ENCODE measurements at regions not wholly inside any gene's neighbourhood (a gene's known extent, or its start where the extent isn't known, plus 50 kb on each side); places are given as distances from the start of the nearest gene placed in this dataset.
A peak's percentile ranks its signal among the peaks of the same experiment; 100 is the strongest.

DNA sequence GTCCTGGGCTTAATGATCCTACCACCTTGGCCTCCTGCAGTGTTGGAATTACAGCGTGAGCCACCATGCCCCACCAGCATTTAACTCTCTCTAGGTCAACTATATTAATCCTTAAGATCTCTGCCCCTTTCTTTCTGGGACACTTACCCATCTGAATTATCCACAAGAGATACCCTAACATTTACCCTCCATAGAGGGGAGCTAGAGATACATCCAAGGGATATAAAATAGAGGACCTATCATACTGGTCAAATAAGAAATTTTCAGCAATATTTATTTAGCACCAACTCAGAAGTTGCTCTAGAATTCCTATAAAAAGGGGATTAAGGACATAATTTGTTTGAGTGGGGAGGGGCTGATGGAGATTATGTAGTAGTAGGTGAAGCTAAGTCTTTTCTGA lies 96.5 kb downstream of the OTUD1 start:
- WGBS (ENCODE audit: insufficient coverage): 100% methylated on average over 1 of the region's 1 CpG
- H3K36me3 ChIP-seq (ENCODE audit: control insufficient read depth, insufficient read depth, low read length): no peaks in the 10 kb centered on the region
- intact Hi-C loops (cut with micrococcal nuclease): no loop called here
- H3K27me3 ChIP-seq (ENCODE audit: control insufficient read depth, insufficient read depth, low read length): no peaks in the 10 kb centered on the region
- H3K9me3 ChIP-seq (ENCODE audit: control insufficient read depth, insufficient read depth, low read length): no peaks in the 10 kb centered on the region
- Mint-ChIP-seq H3K4me3 (no peak overlapping the region), H3K4me1 (peaks cover 7% of the 10 kb centered on the region in 2 donors), H3K9me3 (no peaks in the 10 kb centered on the region), H3K36me3 (no peaks in the 10 kb centered on the region), H3K27me3 (ENCODE audit: low read depth in 2 of 2) (peaks cover 0 to 5% of the 10 kb centered on the region in 2 donors), H3K27ac (no peak overlapping the region)
- no peaks in the 10 kb centered on the region for H3K4me1 ChIP-seq (ENCODE audit: control insufficient read depth, insufficient read depth, low read length)
- no peak overlapping the region for H3K27ac ChIP-seq (ENCODE audit: low read length)
- TF ChIP-seq, protein P1, sequence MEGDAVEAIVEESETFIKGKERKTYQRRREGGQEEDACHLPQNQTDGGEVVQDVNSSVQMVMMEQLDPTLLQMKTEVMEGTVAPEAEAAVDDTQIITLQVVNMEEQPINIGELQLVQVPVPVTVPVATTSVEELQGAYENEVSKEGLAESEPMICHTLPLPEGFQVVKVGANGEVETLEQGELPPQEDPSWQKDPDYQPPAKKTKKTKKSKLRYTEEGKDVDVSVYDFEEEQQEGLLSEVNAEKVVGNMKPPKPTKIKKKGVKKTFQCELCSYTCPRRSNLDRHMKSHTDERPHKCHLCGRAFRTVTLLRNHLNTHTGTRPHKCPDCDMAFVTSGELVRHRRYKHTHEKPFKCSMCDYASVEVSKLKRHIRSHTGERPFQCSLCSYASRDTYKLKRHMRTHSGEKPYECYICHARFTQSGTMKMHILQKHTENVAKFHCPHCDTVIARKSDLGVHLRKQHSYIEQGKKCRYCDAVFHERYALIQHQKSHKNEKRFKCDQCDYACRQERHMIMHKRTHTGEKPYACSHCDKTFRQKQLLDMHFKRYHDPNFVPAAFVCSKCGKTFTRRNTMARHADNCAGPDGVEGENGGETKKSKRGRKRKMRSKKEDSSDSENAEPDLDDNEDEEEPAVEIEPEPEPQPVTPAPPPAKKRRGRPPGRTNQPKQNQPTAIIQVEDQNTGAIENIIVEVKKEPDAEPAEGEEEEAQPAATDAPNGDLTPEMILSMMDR (IDR thresholded peaks at IDR 0.05): no peak
- no peak overlapping the region for H3K4me3 ChIP-seq (ENCODE audit: low read length)
- ATAC-seq: no peak
- no peak for DNase-seq

DNA sequence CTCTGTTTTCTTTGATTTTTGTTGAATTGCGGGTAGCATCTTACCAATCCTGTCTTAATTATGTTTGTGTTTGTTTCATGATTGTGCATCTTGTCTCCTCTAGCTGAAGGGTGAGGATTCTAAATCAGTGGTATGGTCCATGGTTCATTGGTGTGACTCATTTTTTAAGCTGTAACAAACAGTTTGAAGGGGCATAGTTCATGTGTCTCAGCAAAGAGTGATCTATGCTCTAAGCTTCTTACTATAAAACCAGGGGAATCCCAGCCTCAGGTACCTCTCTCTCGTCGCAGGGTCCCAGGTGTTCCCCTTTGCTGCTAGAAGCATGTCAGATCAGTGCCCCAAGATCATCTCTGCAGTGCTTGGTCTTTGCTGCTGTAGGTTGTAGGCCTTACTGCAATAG lies 100.1 kb downstream of the OTUD1 start:
- Histone ChIP-seq H3K4me1 (ENCODE audit: control insufficient read depth, insufficient read depth, low read length) (no peaks in the 10 kb centered on the region), H3K27me3 (ENCODE audit: control insufficient read depth, insufficient read depth, low read length) (no peaks in the 10 kb centered on the region), H3K9me3 (ENCODE audit: control insufficient read depth, insufficient read depth, low read length) (no peaks in the 10 kb centered on the region), H3K4me3 (ENCODE audit: low read length) (no peak overlapping the region), H3K27ac (ENCODE audit: low read length) (no peak overlapping the region), H3K36me3 (ENCODE audit: control insufficient read depth, insufficient read depth, low read length) (no peaks in the 10 kb centered on the region)
- WGBS (ENCODE audit: insufficient coverage): 79% methylated on average over 2 of the region's 3 CpGs
- Mint-ChIP-seq H3K27me3 (ENCODE audit: low read depth in 2 of 2) (peaks cover under 1 to 5% of the 10 kb centered on the region in 2 donors), H3K4me1 (peaks cover 10 to 13% of the 10 kb centered on the region in 2 donors), H3K27ac (no peak overlapping the region), H3K36me3 (no peaks in the 10 kb centered on the region), H3K9me3 (no peaks in the 10 kb centered on the region), H3K4me3 (no peak overlapping the region)
- intact Hi-C loops (cut with micrococcal nuclease): no loop called here
- TF ChIP-seq, protein P1 (IDR thresholded peaks at IDR 0.05): no peak
- DNase-seq: no peak
- ATAC-seq: no peak

GRCh38 chr10:23540401-23541030 lies 101.6 kb downstream of the OTUD1 start:
- Mint-ChIP-seq H3K36me3 (no peaks in the 10 kb centered on the region), H3K9me3 (no peaks in the 10 kb centered on the region), H3K4me3 (peak overlapping the region; percentile 4), H3K27ac (peak overlapping the region in 1 of 2 donors; percentile 23), H3K4me1 (peaks cover 10 to 13% of the 10 kb centered on the region in 2 donors), H3K27me3 (ENCODE audit: low read depth in 2 of 2) (peaks cover 8 to 11% of the 10 kb centered on the region in 2 donors)
- Histone ChIP-seq H3K27ac (ENCODE audit: low read length) (no peak overlapping the region), H3K4me1 (ENCODE audit: control insufficient read depth, insufficient read depth, low read length) (no peaks in the 10 kb centered on the region), H3K9me3 (ENCODE audit: control insufficient read depth, insufficient read depth, low read length) (no peaks in the 10 kb centered on the region), H3K36me3 (ENCODE audit: control insufficient read depth, insufficient read depth, low read length) (no peaks in the 10 kb centered on the region), H3K27me3 (ENCODE audit: control insufficient read depth, insufficient read depth, low read length) (no peaks in the 10 kb centered on the region), H3K4me3 (ENCODE audit: low read length) (no peak overlapping the region)
- intact Hi-C loops (cut with micrococcal nuclease): no loop called here
- no peak for ATAC-seq
- TF ChIP-seq, protein P1 (IDR thresholded peaks at IDR 0.05): no peak
- WGBS (ENCODE audit: insufficient coverage): 0% methylated on average over 2 of the region's 2 CpGs
- DNase-seq: peak in 1 of 2 donors; percentile 47

Measured in natural killer cell (primary cell).